Liver (tissue), 3 donors: ENCODE measurements at regions not wholly inside any gene's neighbourhood (a gene's known extent, or its start where the extent isn't known, plus 50 kb on each side); places are given as distances from the start of the nearest gene placed in this dataset.

Experiments
- CTCF ChIP-seq: fragments of 150-350 bp; IDR thresholded peaks from 2 replicates; pipeline ENCODE4 v1.5.1; 2017; ENCODE audit warnings: improper control_type of control experiment, low read depth, low read length; ENCODE audit not compliant: missing input control
- EGR1 ChIP-seq, 2 donors: IDR thresholded peaks; 2 replicates each; pipeline ENCODE4 v1.6.1; 2016 to 2018; ENCODE audit warnings: antibody characterized with exemption in 2 of 2, low read depth in 2 of 2
- JUND ChIP-seq, 2 donors: IDR thresholded peaks; 2 replicates each; pipeline ENCODE4 v1.6.1; 2016; ENCODE audit warnings: antibody characterized with exemption in 2 of 2
- REST ChIP-seq: IDR thresholded peaks from 2 replicates; pipeline ENCODE4 v1.6.1; 2016; ENCODE audit warnings: antibody characterized with exemption, mild to moderate bottlenecking
- SP1 ChIP-seq: IDR thresholded peaks from 2 replicates; pipeline ENCODE4 v1.6.1; 2018; ENCODE audit warnings: antibody characterized with exemption, mild to moderate bottlenecking
- TAF1 ChIP-seq: conservative IDR thresholded peaks from 2 replicates; pipeline ENCODE4 v1.6.1; 2016; ENCODE audit warnings: antibody characterized with exemption, mild to moderate bottlenecking
- TF ChIP-seq, protein P1 (sequence below): IDR thresholded peaks from 2 replicates; pipeline ENCODE4 v1.6.1; 2016; ENCODE audit warnings: antibody characterized with exemption
- donor health status: healthy.
- donor health status: healthy.

- TF ChIP-seq CTCF, result no peak
- TF ChIP-seq, protein P1, sequence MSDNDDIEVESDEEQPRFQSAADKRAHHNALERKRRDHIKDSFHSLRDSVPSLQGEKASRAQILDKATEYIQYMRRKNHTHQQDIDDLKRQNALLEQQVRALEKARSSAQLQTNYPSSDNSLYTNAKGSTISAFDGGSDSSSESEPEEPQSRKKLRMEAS, result no peak
- no peak for TF ChIP-seq EGR1 (IDR thresholded peaks at IDR 0.05; ENCODE audit: low read depth in 2 of 2)
- TF ChIP-seq TAF1, result no peak
- TF ChIP-seq JUND (IDR thresholded peaks at IDR 0.05), result no peak
- no peak for TF ChIP-seq SP1
- no peak for TF ChIP-seq REST
Observed at GRCh38 chr14:28361486-28361885, 405.1 kb upstream of the FOXG1 start.
